NCI-H2171 (cell line): ENCODE measurements at regions not wholly inside any gene's neighbourhood (a gene's known extent, or its start where the extent isn't known, plus 50 kb on each side); places are given as distances from the start of the nearest gene placed in this dataset.

ENCODE experiments used
- DNase-seq: peaks from one replicate; lab custom pipeline; 2025; lab: John Stamatoyannopoulos, UW

DNA sequence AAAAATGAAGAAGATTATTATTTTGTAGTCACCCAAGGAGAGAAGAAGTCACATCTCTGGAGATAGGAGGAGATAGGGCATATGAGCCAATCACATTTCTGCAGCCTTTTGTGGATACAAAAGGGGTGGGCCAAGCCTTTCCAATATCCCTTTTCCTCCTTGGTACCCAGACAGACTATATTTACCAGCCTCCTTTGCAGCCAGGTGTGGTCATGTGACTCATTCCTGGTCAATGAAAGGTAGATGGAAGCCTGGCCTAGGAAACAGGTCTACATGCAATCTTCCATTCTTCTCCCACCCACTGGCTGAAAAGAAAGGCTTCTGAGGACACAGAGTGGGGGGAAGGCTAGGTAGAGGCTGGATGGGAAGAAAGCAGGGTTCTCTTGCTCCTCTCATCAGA, 58.1 kb upstream of the ERG start:
- DNase-seq = no peak

DNA sequence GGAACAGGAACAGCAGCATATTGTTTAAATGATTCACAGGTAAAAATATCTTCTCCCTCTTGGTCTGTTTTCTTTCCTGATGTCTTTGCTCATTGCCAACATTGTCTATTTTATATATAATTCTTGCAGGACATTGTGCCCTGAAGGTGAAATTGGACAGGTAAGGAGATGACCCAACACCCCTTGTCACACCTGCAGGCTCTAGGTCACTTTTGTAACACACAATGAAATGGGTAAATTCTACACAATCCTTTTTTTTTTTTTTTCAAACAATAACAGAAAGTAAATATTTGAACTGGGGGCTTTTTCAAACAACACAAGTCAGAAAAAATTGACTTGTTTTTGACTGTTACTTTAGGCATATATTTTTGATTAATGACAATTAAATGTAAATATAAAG, 62.9 kb upstream of the ERG start:
- no peak for DNase-seq

GRCh38 chr21:38561613-38562581, 63.6 kb upstream of the ERG start:
- no peak for DNase-seq

DNA sequence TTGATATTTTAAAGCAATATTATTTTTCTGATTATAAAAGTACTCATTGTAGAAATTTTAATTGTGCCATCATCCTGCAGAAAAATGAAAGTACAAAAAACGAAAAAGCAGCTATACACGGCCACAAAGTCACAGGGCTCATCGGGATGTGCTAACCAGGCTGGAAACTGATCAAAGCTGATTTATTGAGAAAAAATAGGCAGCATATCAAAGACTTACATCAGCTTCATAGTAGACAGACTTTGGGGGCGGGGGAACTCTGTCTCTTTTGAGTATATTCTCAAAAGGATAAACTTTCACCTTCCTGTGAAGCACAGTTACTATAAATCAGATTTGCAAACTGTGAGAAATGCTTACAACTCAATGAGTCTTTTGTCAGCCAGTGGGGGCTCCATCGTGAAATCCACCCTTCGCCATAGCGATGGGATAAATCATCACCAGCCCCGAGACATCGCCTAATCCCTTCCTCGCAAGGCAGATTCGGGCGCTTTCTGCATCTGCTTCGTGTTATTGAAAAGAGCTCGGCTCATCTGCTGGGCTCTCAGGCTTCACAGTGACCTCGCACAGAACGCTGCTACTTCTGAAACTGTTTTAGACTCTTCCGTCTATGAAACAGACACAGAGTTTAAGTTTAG, 69.2 kb upstream of the ERG start:
- DNase-seq = no peak

- no peak for DNase-seq
Measured at GRCh38 chr21:38567970-38568360, 69.7 kb upstream of the ERG start.

GRCh38 chr21:38569733-38570132, 71.5 kb upstream of the ERG start:
- no peak for DNase-seq

- no peak for DNase-seq
Measured at GRCh38 chr21:38570596-38570995, 72.3 kb upstream of the ERG start.

DNA sequence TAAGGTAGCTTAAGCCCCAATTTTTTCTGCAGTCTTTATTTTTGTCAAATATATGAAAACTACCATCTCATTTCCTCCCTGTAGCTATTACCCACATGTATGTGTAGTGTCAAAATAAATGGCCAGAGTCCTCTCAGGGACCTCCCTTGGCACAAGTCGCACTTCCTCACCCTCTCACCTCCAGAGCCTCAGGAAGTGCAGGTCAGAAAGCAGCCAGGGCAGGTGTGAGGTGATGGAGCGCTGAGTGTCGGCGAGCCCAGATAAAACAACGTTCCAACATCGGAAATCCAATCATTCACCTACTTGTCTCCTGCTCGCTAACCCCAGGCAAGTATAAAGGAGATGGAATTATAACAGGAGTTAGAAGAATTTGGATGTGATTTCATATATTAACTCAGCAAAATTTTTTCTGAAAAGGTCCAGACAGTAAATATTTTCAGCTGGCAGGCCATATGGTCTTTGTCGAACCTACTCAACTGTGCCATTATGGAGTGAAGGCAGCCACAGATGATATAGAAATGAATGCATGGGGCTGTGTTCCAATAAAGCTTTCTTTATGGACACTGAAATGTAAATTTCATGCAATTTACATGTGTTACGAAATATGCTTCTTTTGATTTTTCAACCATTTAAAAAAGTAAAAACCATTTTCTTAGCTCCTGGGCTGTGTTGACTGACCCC, 76.8 kb upstream of the ERG start:
- no peak for DNase-seq

- DNase-seq = no peak
Measured at GRCh38 chr21:38577887-38578286, 79.6 kb upstream of the ERG start.

GRCh38 chr21:38590449-38591217, 92.4 kb upstream of the ERG start:
- no peak for DNase-seq

DNA sequence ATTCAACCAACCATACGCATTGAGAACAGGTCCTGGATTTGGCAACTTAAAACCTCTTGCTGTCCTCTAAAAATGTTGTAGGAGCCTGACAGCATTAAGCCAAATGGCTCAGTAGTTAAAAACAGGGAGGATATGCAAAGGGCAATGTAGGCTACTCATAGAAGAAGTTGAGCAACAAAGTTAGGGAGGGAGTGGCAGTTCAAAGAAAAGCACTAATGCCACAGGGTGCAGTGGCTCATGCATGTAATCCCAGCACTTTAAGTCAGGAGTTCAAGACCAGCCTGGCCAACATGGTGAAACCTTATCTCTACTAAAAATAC, 92.9 kb upstream of the ERG start:
- no peak for DNase-seq

GRCh38 chr21:38596264-38597042, 98.2 kb upstream of the ERG start:
- no peak for DNase-seq

DNA sequence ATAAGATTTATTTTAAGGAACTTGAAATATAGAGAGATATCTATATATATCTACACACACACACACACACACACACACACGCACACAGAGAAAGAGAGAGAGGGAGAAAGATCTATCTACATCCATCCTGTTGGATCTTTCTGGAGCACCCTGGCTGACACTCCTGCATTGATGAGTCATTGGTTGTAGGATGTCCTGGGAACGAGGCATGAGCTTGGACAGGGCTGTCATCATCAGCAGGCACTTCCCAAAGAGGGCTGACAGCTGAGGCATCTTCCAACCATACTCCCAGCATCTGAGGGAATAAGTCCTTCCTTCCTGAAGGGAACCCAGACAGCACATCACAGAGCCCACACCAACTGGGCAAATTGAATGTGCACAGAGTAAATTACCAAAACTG, 99.1 kb upstream of the ERG start:
- DNase-seq = no peak

GRCh38 chr21:38598413-38598812, 100.1 kb upstream of the ERG start:
- no peak for DNase-seq

DNA sequence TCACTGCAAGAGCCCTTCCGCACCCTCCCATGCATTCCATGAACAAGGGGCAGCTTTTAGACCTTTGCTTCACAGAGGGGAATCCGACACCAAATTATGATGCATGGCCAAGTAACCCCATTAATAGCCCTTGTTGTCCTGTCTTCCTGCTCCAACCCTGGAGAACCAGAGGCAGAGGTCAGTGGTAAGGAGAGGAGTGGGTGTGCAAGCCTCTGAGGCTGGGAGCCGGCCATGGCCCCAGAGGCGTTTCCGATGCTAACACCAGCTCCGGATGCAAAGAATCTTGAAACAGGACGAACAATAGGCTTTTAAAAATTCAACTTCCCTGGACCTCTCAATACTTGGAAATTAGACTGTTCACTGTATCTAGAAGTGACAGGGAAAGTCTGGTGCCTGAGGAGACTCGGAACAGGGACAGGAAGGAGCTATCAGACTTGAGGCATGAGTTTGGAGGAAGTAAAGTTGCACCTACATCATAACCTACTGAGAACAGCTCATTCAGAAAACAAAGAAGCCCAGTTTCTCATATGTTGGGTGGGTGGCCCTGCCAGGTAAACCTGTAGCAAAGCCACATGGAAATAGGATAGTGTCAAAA, 101.2 kb upstream of the ERG start:
- no peak for DNase-seq

GRCh38 chr21:38600106-38600505, 101.8 kb upstream of the ERG start:
- DNase-seq = no peak

GRCh38 chr21:38605236-38605635, 107.0 kb upstream of the ERG start:
- no peak for DNase-seq

DNA sequence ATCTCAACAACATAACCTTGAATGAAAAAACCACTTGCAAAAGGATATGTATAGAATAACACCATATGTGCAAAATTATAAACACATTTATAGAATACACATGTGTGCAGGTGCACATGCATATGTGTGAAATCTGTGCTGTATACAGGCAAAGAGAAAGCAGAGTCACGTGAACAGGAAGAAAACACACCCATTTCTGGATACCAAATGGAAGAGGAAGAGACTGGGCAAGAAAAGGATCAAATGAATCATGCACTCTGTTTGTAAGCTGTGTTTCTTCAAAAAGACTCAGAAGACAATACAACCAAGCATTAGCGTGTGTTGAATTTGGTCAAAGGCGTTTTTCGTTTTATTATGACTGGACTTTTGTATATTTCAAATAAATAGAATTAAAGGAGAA, 111.3 kb upstream of the ERG start:
- DNase-seq = no peak

DNA sequence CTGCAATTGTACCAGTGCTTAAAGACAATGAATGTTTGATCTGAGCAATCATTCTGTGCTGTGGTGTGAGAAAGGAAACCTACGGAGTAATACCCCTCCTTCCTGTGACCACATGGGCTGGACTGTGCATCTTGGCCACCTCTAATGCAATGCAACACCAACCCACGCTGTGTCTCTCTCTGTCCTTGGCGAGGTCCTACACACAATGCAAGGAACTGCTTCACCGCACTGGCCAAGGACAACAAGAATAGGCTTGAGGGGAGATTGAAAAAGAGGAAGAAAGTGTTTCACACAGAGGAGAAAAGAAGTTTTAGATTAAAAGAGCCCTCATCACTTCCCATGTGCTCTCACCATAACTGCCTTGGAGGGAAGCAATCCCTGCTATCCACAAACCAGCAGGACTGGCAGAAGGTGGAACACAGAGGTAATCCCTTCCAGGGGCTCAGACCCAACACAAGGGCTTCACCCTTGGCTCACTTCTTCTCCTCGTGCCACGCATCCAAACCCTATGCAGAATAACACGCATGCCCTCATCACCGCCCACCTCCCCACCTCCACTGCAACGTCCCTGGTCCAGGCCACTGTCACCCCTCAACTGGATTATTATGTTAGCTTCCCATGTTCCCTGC, 112.5 kb upstream of the ERG start:
- no peak for DNase-seq

DNA sequence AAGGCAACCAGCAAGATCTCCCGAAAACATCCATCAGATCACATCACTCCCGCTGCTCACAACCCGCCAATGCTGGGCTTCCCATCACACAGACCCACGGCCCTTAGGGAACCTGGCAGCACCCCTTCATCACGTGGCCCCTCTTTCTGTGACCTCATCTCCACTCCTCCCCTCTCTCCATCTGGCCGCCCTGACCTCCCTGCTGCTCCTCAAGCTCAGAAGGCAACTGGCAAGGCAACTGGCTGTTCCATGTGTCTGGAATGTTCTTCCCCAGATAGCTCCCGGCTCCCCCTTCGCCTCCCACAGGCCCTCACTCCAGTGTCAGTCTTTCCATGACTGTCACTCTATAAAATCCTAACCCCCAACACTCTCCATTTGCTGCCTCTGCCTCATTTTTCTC, 113.0 kb upstream of the ERG start:
- DNase-seq = no peak

DNA sequence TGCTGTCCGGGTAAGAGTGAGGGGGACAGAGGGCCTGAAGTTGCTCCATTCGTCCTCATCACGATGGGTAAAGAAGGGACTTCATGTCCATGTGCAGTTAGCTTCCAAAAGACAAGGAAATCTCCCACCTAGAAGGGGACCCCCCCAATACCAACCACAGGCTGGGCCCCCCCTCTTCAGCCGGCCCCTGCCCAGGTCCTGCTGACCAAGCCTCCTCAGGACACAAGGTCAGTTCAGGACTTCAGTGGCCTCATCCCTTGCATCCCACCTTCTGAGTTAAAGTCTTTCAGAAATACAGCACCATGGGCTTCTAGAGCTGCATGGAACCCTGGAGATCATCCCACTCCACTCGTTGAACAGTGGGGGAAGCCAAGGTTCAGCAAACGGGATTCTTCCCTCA, 115.4 kb upstream of the ERG start:
- DNase-seq = no peak
